Liver (tissue), 8 donors: ENCODE measurements at regions not wholly inside any gene's neighbourhood (a gene's known extent, or its start where the extent isn't known, plus 50 kb on each side); places are given as distances from the start of the nearest gene placed in this dataset.

Experiments used
- DNase-seq: peaks from one replicate; pipeline ENCODE4 v3.0.0-alpha.2; 2017; ENCODE audit warnings: low spot score
- H3K27ac ChIP-seq, 2 donors: one replicate each; pipeline ENCODE4 v1.7.0; 2013; ENCODE audit warnings: inconsistent platforms in 2 of 2, low read length in 2 of 2, control low read depth in 1 of 2, low read depth in 1 of 2, mild to moderate bottlenecking in 1 of 2
- H3K27me3 ChIP-seq, 4 donors: one replicate each; pipeline versions ENCODE4 v1.6.1 to v1.7.0; 2013; ENCODE audit warnings: low read length in 3 of 4, inconsistent platforms in 1 of 4, mild to moderate bottlenecking in 1 of 4, moderate library complexity in 1 of 4; ENCODE audit not compliant: control insufficient read depth in 4 of 4, insufficient read depth in 4 of 4
- H3K36me3 ChIP-seq, 4 donors: one replicate each; pipeline versions ENCODE4 v1.6.1 to v1.7.0; 2013; ENCODE audit warnings: low read length in 3 of 4, mild to moderate bottlenecking in 3 of 4, low read depth in 1 of 4, moderate library complexity in 1 of 4; ENCODE audit not compliant: control insufficient read depth in 4 of 4, insufficient read depth in 3 of 4
- H3K4me1 ChIP-seq, 4 donors: one replicate each; pipeline versions ENCODE4 v1.6.1 to v1.7.0; 2013; ENCODE audit warnings: low read length in 3 of 4, mild to moderate bottlenecking in 3 of 4, moderate library complexity in 1 of 4; ENCODE audit not compliant: control insufficient read depth in 4 of 4, insufficient read depth in 4 of 4
- H3K4me3 ChIP-seq, 3 donors: one replicate each; pipeline versions ENCODE4 v1.6.1 to v1.7.0; 2013; ENCODE audit warnings: low read length in 3 of 3, control low read depth in 1 of 3, low read depth in 1 of 3, mild to moderate bottlenecking in 1 of 3
- H3K9ac ChIP-seq, 2 donors: one replicate each; pipeline ENCODE4 v1.7.0; 2013; ENCODE audit warnings: low read length in 2 of 2, mild to moderate bottlenecking in 2 of 2, moderate library complexity in 2 of 2, control low read depth in 1 of 2, low read depth in 1 of 2
- H3K9me3 ChIP-seq, 4 donors: one replicate each; pipeline versions ENCODE4 v1.6.1 to v1.7.0; 2013; ENCODE audit warnings: low read length in 3 of 4; ENCODE audit not compliant: control insufficient read depth in 4 of 4
- EGR1 ChIP-seq, 2 donors: IDR thresholded peaks; 2 replicates each; pipeline ENCODE4 v1.6.1; 2016 to 2018; ENCODE audit warnings: antibody characterized with exemption in 2 of 2, low read depth in 2 of 2
- FOXA1 ChIP-seq: IDR thresholded peaks from 2 replicates; pipeline ENCODE4 v1.6.1; 2016; ENCODE audit warnings: antibody characterized with exemption
- FOXA2 ChIP-seq: IDR thresholded peaks from 2 replicates; pipeline ENCODE4 v1.6.1; 2016; ENCODE audit warnings: antibody characterized with exemption
- GABPA ChIP-seq, 2 donors: IDR thresholded peaks in 1 of 2; conservative IDR thresholded peaks in 1 of 2; 2 replicates each; pipeline ENCODE4 v1.6.1; 2016; ENCODE audit warnings: antibody characterized with exemption in 2 of 2, mild to moderate bottlenecking in 1 of 2, moderate library complexity in 1 of 2
- HNF4A ChIP-seq, 2 donors: conservative IDR thresholded peaks; 2 replicates each; pipeline ENCODE4 v1.6.1; 2016; ENCODE audit warnings: antibody characterized with exemption in 2 of 2, mild to moderate bottlenecking in 2 of 2
- HNF4G ChIP-seq: IDR thresholded peaks from 2 replicates; pipeline ENCODE4 v1.6.1; 2016; ENCODE audit warnings: antibody characterized with exemption
- JUND ChIP-seq, 2 donors: IDR thresholded peaks; 2 replicates each; pipeline ENCODE4 v1.6.1; 2016; ENCODE audit warnings: antibody characterized with exemption in 2 of 2
- NR2F2 ChIP-seq: IDR thresholded peaks from 2 replicates; pipeline ENCODE4 v1.6.1; 2016; ENCODE audit warnings: antibody characterized with exemption
- RAD21 ChIP-seq, 2 donors: IDR thresholded peaks; 2 replicates each; pipeline ENCODE4 v1.6.1; 2016; ENCODE audit warnings: antibody characterized with exemption in 2 of 2, mild to moderate bottlenecking in 2 of 2
- RXRA ChIP-seq, 2 donors: IDR thresholded peaks; 2 replicates each; pipeline ENCODE4 v1.6.1; 2017 to 2018; ENCODE audit warnings: antibody characterized with exemption in 2 of 2, mild to moderate bottlenecking in 1 of 2
- SP1 ChIP-seq: IDR thresholded peaks from 2 replicates; pipeline ENCODE4 v1.6.1; 2018; ENCODE audit warnings: antibody characterized with exemption, mild to moderate bottlenecking
- TAF1 ChIP-seq: conservative IDR thresholded peaks from 2 replicates; pipeline ENCODE4 v1.6.1; 2016; ENCODE audit warnings: antibody characterized with exemption, mild to moderate bottlenecking
- YY1 ChIP-seq: IDR thresholded peaks from 2 replicates; pipeline ENCODE4 v1.6.1; 2016; ENCODE audit warnings: antibody characterized with exemption, mild to moderate bottlenecking
- whole genome bisulfite sequencing: extraction: QIAGEN DNeasy Blood & Tissue Kit; methylation state at CpG from one replicate; pipeline ENCODE4 v1.1.7; 2013; 5-methylcytosine and 5-hydroxymethylcytosine counted together
- TF ChIP-seq, protein P1 (sequence below): fragments of 150-350 bp; IDR thresholded peaks from 2 replicates; pipeline ENCODE4 v1.5.1; 2017; ENCODE audit warnings: improper control_type of control experiment, low read depth, low read length; ENCODE audit not compliant: missing input control
- TF ChIP-seq, protein P2 (sequence below): IDR thresholded peaks from 2 replicates; pipeline ENCODE4 v1.6.1; 2016; ENCODE audit warnings: antibody characterized with exemption
- TF ChIP-seq, protein P3 (sequence below): IDR thresholded peaks from 2 replicates; pipeline ENCODE4 v1.6.1; 2016; ENCODE audit warnings: antibody characterized with exemption
- TF ChIP-seq, protein P4 (sequence below): IDR thresholded peaks from 2 replicates; pipeline ENCODE4 v1.6.1; 2016; ENCODE audit warnings: antibody characterized with exemption
- TF ChIP-seq, protein P5 (sequence below): IDR thresholded peaks from 2 replicates; pipeline ENCODE4 v1.6.1; 2016; ENCODE audit warnings: antibody characterized with exemption, mild to moderate bottlenecking
- donor health status: healthy.
- donor health status: healthy.
- donor health status: healthy.
- donor health status: healthy.
- donor health status: healthy.

DNA sequence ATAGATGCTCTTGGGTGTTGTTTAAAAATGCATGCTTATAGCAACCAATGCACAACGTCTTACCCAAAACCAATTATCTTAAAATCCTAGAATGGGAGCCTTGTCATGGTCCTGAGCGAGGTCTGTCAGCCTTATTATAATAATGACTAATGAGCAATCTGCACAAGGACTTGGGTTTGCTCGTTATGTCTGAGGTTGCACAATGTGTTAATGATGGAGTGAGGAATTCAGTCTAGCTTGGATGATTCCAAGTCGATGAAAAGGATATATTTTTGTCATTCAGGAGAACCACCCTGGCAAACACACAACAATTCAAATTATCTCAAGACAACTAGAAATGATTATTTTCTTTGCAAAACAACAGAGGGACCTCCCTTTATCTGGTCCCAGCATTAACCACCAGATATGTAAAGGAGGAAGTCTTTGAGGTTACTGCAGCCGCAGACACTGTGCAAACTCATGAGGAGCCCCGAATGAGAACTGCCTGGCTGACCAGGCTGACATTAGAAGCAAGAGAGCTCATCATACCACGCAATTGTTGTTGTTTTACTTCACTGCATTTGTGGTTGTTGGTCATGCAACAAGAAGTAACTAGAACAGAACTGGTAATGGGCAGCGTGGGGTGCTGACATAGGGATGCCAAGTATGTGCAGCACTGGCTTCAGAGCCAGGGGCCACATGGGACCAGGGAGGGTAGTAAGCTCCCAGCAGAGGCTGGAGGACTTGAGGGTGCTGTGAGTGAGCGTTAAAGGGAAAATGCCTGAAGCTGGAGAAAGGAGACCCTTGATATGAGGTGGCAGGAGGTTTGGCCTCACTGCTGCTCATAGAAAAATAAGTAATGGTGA, 488.3 kb downstream of the CDH26 start (continued):
- TF ChIP-seq JUND (IDR thresholded peaks at IDR 0.05) (no peak), HNF4G (no peak), RXRA (IDR thresholded peaks at IDR 0.05) (no peak)

DNA sequence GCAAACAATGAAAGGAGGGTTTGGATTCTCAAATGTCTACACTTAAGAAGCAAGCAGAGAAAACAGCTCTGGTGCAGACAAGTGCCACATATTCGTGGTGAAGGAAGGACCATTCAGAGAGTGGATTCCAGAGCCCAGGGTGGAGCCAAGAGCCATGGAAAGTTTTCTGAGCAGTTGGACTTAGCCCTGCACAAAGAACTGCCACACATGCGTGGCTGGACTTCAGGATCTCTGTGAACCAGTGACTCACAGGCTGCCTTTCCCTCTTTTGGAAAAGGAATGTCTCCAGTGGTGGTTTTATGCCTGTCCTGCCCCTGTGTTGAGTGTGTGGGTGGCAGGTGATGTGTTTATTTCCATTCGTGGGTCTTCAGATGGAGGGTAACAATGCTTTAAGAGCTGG, 489.5 kb downstream of the CDH26 start:
- no peak for DNase-seq
- H3K4me1 ChIP-seq, result no peaks in the 10 kb centered on the region
- no peak overlapping the region for H3K4me3 ChIP-seq
- H3K9ac ChIP-seq, result no peak overlapping the region
- H3K9me3 ChIP-seq, result no peaks in the 10 kb centered on the region
- 39% methylated on average over 3 of the region's 3 CpGs for WGBS
- no peak overlapping the region for H3K27ac ChIP-seq
- H3K27me3 ChIP-seq, result no peaks in the 10 kb centered on the region
- TF ChIP-seq, protein P1, sequence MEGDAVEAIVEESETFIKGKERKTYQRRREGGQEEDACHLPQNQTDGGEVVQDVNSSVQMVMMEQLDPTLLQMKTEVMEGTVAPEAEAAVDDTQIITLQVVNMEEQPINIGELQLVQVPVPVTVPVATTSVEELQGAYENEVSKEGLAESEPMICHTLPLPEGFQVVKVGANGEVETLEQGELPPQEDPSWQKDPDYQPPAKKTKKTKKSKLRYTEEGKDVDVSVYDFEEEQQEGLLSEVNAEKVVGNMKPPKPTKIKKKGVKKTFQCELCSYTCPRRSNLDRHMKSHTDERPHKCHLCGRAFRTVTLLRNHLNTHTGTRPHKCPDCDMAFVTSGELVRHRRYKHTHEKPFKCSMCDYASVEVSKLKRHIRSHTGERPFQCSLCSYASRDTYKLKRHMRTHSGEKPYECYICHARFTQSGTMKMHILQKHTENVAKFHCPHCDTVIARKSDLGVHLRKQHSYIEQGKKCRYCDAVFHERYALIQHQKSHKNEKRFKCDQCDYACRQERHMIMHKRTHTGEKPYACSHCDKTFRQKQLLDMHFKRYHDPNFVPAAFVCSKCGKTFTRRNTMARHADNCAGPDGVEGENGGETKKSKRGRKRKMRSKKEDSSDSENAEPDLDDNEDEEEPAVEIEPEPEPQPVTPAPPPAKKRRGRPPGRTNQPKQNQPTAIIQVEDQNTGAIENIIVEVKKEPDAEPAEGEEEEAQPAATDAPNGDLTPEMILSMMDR, result no peak
- no peak for TF ChIP-seq JUND (IDR thresholded peaks at IDR 0.05)
- no peak for TF ChIP-seq YY1
- TF ChIP-seq NR2F2, result no peak
- no peak for TF ChIP-seq EGR1 (IDR thresholded peaks at IDR 0.05; ENCODE audit: low read depth in 2 of 2)
- TF ChIP-seq FOXA2, result no peak
- TF ChIP-seq RAD21 (IDR thresholded peaks at IDR 0.05), result no peak
- TF ChIP-seq FOXA1, result no peak
- TF ChIP-seq SP1, result no peak
- TF ChIP-seq, protein P2, sequence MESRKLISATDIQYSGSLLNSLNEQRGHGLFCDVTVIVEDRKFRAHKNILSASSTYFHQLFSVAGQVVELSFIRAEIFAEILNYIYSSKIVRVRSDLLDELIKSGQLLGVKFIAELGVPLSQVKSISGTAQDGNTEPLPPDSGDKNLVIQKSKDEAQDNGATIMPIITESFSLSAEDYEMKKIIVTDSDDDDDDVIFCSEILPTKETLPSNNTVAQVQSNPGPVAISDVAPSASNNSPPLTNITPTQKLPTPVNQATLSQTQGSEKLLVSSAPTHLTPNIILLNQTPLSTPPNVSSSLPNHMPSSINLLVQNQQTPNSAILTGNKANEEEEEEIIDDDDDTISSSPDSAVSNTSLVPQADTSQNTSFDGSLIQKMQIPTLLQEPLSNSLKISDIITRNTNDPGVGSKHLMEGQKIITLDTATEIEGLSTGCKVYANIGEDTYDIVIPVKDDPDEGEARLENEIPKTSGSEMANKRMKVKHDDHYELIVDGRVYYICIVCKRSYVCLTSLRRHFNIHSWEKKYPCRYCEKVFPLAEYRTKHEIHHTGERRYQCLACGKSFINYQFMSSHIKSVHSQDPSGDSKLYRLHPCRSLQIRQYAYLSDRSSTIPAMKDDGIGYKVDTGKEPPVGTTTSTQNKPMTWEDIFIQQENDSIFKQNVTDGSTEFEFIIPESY, result no peak
- TF ChIP-seq TAF1, result no peak
- TF ChIP-seq, protein P3, sequence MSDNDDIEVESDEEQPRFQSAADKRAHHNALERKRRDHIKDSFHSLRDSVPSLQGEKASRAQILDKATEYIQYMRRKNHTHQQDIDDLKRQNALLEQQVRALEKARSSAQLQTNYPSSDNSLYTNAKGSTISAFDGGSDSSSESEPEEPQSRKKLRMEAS, result no peak
- TF ChIP-seq, protein P4, sequence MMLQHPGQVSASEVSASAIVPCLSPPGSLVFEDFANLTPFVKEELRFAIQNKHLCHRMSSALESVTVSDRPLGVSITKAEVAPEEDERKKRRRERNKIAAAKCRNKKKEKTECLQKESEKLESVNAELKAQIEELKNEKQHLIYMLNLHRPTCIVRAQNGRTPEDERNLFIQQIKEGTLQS, result no peak
- TF ChIP-seq HNF4A (conservative IDR thresholded peaks at IDR 0.05), result no peak
- TF ChIP-seq RXRA (IDR thresholded peaks at IDR 0.05), result no peak
- TF ChIP-seq, protein P5, sequence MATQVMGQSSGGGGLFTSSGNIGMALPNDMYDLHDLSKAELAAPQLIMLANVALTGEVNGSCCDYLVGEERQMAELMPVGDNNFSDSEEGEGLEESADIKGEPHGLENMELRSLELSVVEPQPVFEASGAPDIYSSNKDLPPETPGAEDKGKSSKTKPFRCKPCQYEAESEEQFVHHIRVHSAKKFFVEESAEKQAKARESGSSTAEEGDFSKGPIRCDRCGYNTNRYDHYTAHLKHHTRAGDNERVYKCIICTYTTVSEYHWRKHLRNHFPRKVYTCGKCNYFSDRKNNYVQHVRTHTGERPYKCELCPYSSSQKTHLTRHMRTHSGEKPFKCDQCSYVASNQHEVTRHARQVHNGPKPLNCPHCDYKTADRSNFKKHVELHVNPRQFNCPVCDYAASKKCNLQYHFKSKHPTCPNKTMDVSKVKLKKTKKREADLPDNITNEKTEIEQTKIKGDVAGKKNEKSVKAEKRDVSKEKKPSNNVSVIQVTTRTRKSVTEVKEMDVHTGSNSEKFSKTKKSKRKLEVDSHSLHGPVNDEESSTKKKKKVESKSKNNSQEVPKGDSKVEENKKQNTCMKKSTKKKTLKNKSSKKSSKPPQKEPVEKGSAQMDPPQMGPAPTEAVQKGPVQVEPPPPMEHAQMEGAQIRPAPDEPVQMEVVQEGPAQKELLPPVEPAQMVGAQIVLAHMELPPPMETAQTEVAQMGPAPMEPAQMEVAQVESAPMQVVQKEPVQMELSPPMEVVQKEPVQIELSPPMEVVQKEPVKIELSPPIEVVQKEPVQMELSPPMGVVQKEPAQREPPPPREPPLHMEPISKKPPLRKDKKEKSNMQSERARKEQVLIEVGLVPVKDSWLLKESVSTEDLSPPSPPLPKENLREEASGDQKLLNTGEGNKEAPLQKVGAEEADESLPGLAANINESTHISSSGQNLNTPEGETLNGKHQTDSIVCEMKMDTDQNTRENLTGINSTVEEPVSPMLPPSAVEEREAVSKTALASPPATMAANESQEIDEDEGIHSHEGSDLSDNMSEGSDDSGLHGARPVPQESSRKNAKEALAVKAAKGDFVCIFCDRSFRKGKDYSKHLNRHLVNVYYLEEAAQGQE, result no peak
- no peak for TF ChIP-seq HNF4G
- no peak for TF ChIP-seq GABPA (IDR thresholded peaks at IDR 0.05 in 1 of 2, conservative IDR thresholded peaks at IDR 0.05 in 1 of 2)
- no peaks in the 10 kb centered on the region for H3K36me3 ChIP-seq
